HL-60 (cell line): ENCODE measurements at regions not wholly inside any gene's neighbourhood (a gene's known extent, or its start where the extent isn't known, plus 50 kb on each side); places are given as distances from the start of the nearest gene placed in this dataset.

Source experiments
- CTCF ChIP-seq: IDR thresholded peaks from one replicate; pipeline ENCODE4 v1.5.1; 2011; ENCODE audit warnings: low read length, control low read depth, inconsistent platforms; ENCODE audit not compliant: insufficient read depth
- GABPA ChIP-seq: IDR thresholded peaks from 2 replicates; pipeline ENCODE4 v1.6.1; 2012; ENCODE audit warnings: low read depth
- POLR2AphosphoS5 ChIP-seq: IDR thresholded peaks from 2 replicates; pipeline ENCODE4 v1.6.1; 2012; ENCODE audit warnings: low read depth
- SPI1 ChIP-seq: IDR thresholded peaks from 2 replicates; pipeline ENCODE4 v1.6.1; 2012; ENCODE audit warnings: low read depth, mild to moderate bottlenecking, borderline replicate concordance

GRCh38 chr11:59263225-59263894, 50.6 kb upstream of the MPEG1 start:
- TF ChIP-seq POLR2AphosphoS5 (no peak), CTCF (peak; percentile 2), GABPA (no peak), SPI1 (no peak)
